ENCODE measurements at regions not wholly inside any gene's neighbourhood (a gene's known extent, or its start where the extent isn't known, plus 50 kb on each side); places are given as distances from the start of the nearest gene placed in this dataset.

DNA sequence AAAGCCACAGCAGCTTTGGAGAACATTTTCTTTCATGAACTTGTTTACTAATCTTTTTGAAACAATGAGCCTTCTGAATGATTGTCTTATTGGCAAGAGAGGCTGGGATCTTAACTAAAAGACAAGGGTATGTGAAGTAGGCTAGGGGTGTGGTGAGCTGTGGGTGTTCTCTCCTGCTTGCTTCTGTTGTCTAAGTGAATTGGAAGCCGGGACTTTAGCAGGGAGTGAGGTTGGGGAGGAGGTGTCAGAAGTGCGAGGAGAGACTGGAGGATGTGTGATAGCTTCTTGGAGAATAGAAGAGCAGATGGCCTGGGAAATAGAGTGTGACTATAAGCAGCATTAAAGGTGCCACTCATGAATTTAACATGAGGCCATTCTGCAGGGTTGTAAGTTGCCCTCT is 562.8 kb downstream of the UTRN start:
- BruUV-seq (replicated peaks), result no TSS peak
- intact Hi-C loops (cut with micrococcal nuclease; ENCODE audit: unreplicated experiment), result no loop called here
- Mint-ChIP-seq H3K4me1 (ENCODE audit: low read depth, unreplicated experiment) (no peaks in the 10 kb centered on the region), H3K9me3 (ENCODE audit: low read depth, unreplicated experiment) (no peaks in the 10 kb centered on the region), H3K36me3 (ENCODE audit: insufficient read depth, unreplicated experiment) (no peaks in the 10 kb centered on the region), H3K27me3 (ENCODE audit: unreplicated experiment) (no peaks in the 10 kb centered on the region), H3K4me3 (ENCODE audit: low read depth, unreplicated experiment) (no peak overlapping the region), H3K27ac (ENCODE audit: unreplicated experiment) (no peak overlapping the region)
- CTCF ChIA-PET, result interaction anchor here (0.5 kb wide), 1 partner anchor 428 kb away, joined by 4 read pairs; no protein-coding TSS in a partner anchor
- DNase-seq, result no peak
- TF ChIP-seq CTCF (IDR thresholded peaks at IDR 0.05; ENCODE audit: unreplicated experiment), result no peak

DNA sequence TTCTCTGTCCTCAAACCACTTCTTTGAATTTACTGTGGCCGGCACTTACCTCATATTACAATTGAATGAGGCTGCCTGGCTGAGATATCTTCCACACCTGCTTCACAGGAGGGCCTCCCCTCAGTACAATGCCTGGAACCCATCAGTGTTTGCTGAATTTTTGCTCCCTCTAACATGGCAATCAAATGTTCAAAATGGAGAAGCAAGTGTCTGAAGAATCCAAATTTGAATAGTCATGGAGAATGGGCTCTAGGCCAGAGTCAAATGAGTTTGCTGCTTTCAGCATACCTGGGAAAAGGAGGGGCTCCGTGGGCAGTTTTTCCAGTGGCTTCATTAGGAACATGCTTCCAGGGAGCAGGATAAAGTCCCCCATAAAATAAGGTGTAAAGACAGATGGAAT is 564.8 kb downstream of the UTRN start:
- H3K36me3 Mint-ChIP-seq (ENCODE audit: insufficient read depth, unreplicated experiment), result no peaks in the 10 kb centered on the region
- CTCF ChIA-PET, result no interaction called here

GRCh38 chr6:144853603-144854002 is 568.5 kb downstream of the UTRN start:
- Mint-ChIP-seq H3K9me3 (ENCODE audit: low read depth, unreplicated experiment) (no peaks in the 10 kb centered on the region), H3K27ac (ENCODE audit: unreplicated experiment) (no peak overlapping the region), H3K4me1 (ENCODE audit: low read depth, unreplicated experiment) (no peaks in the 10 kb centered on the region), H3K36me3 (ENCODE audit: insufficient read depth, unreplicated experiment) (no peaks in the 10 kb centered on the region), H3K4me3 (ENCODE audit: low read depth, unreplicated experiment) (no peak overlapping the region), H3K27me3 (ENCODE audit: unreplicated experiment) (no peaks in the 10 kb centered on the region)
- BruUV-seq (replicated peaks), result no TSS peak
- no peak for TF ChIP-seq CTCF (IDR thresholded peaks at IDR 0.05; ENCODE audit: unreplicated experiment)
- intact Hi-C loops (cut with micrococcal nuclease; ENCODE audit: unreplicated experiment), result no loop called here
- CTCF ChIA-PET, result no interaction called here
- no peak for DNase-seq

More for the DNA sequence above, 564.8 kb downstream of the UTRN start:
- Mint-ChIP-seq H3K27ac (ENCODE audit: unreplicated experiment) (no peak overlapping the region), H3K4me3 (ENCODE audit: low read depth, unreplicated experiment) (no peak overlapping the region), H3K4me1 (ENCODE audit: low read depth, unreplicated experiment) (no peaks in the 10 kb centered on the region), H3K27me3 (ENCODE audit: unreplicated experiment) (no peaks in the 10 kb centered on the region), H3K9me3 (ENCODE audit: low read depth, unreplicated experiment) (no peaks in the 10 kb centered on the region)
- no peak for DNase-seq
- no peak for TF ChIP-seq CTCF (IDR thresholded peaks at IDR 0.05; ENCODE audit: unreplicated experiment)
- intact Hi-C loops (cut with micrococcal nuclease; ENCODE audit: unreplicated experiment), result no loop called here
- no TSS peak for BruUV-seq (replicated peaks)

DNA sequence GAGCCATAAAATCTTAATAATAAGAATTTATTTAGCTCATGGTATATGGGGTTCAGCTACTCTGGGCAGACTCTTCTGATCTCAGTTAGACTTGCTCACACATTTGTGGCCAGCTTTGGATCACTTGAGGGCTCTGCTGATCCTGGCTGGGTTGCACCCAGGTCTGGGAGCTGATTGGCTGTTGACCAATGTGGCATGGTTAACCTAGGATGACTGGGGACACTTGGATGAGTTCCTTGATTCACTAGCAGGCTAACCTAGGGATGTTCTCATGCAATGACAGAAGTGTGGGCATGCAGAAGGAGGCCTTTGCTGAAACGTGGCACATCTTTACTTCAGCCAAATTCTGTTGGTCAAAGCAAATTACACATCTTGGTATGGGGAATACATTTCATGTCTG is 569.5 kb downstream of the UTRN start:
- CTCF ChIA-PET, result no interaction called here
- no peaks in the 10 kb centered on the region for H3K27me3 Mint-ChIP-seq (ENCODE audit: unreplicated experiment)

More for the DNA sequence above, 569.5 kb downstream of the UTRN start:
- no peak for DNase-seq
- BruUV-seq (replicated peaks), result no TSS peak
- no peaks in the 10 kb centered on the region for H3K36me3 Mint-ChIP-seq (ENCODE audit: insufficient read depth, unreplicated experiment)
- intact Hi-C loops (cut with micrococcal nuclease; ENCODE audit: unreplicated experiment), result no loop called here
- TF ChIP-seq CTCF (IDR thresholded peaks at IDR 0.05; ENCODE audit: unreplicated experiment), result no peak
- H3K27ac Mint-ChIP-seq (ENCODE audit: unreplicated experiment), result no peak overlapping the region
- H3K4me1 Mint-ChIP-seq (ENCODE audit: low read depth, unreplicated experiment), result no peaks in the 10 kb centered on the region
- no peaks in the 10 kb centered on the region for H3K9me3 Mint-ChIP-seq (ENCODE audit: low read depth, unreplicated experiment)
- H3K4me3 Mint-ChIP-seq (ENCODE audit: low read depth, unreplicated experiment), result no peak overlapping the region
